Psoas muscle (tissue), 7 donors: ENCODE measurements at regions not wholly inside any gene's neighbourhood (a gene's known extent, or its start where the extent isn't known, plus 50 kb on each side); places are given as distances from the start of the nearest gene placed in this dataset.

ENCODE experiments used
- ATAC-seq, 4 donors: fragments of 200-7000 bp; cut with Tn5 transposase; one replicate each; pipeline ENCODE4 v1.9.1; 2020; ENCODE audit warnings: moderate library complexity in 3 of 4, mild to moderate bottlenecking in 2 of 4
- DNase-seq, 2 donors: peaks; one replicate each; pipeline ENCODE4 v3.0.0-alpha.2; 2020
- H3K27ac ChIP-seq: fragments of 200-600 bp; one replicate; pipeline ENCODE4 v1.8.0; 2022
- H3K27me3 ChIP-seq, 3 donors: fragments of 200-600 bp in 1 of 3; one replicate each; pipeline versions ENCODE4 v1.6.1 to v1.8.0; 2013 to 2022; ENCODE audit warnings: low read length in 2 of 3, mild to moderate bottlenecking in 2 of 3, moderate library complexity in 1 of 3; ENCODE audit not compliant: insufficient read depth in 3 of 3
- H3K36me3 ChIP-seq, 2 donors: fragments of 200-600 bp in 1 of 2; one replicate each; pipeline versions ENCODE4 v1.6.1 to v1.8.0; 2013 to 2022; ENCODE audit warnings: low read depth in 1 of 2, mild to moderate bottlenecking in 1 of 2, moderate library complexity in 1 of 2; ENCODE audit not compliant: insufficient read depth in 1 of 2
- H3K4me1 ChIP-seq: fragments of 200-600 bp; one replicate; pipeline ENCODE4 v1.8.0; 2022
- H3K4me3 ChIP-seq: fragments of 200-600 bp; one replicate; pipeline ENCODE4 v1.8.0; 2022; ENCODE audit warnings: mild to moderate bottlenecking
- H3K9me3 ChIP-seq: fragments of 200-600 bp; one replicate; pipeline ENCODE4 v1.8.0; 2022
- CTCF ChIP-seq: fragments of 200-600 bp; IDR thresholded peaks from one replicate; pipeline ENCODE4 v1.8.0; 2022; ENCODE audit warnings: antibody characterized with exemption
- WGBS, 3 donors: extraction: QIAGEN DNeasy Blood & Tissue Kit; methylation state at CpG; one replicate each; pipeline versions ENCODE4 v1.1.6 to v1.1.7; 2013; 5-methylcytosine and 5-hydroxymethylcytosine counted together
- intact Hi-C, 2 donors: fragments of 100-400 bp; cut with DNase I; formaldehyde crosslinking; loops; one replicate each; pipeline versions ENCODE4 v1.11.0 to v1.14.2; 2022
- donor health status: healthy with polysubstance abuse.
- donor health status: DM: no; HTN: no; CAD: no; lungs with moderate emphysema.
- donor health status: Bipolar disorder and iron deficiency.
- donor health status: healthy.
- donor health status: DM: yes; HTN: yes; CAD: no.
- donor health status: DM: no; HTN: no; CAD: no.
- donor health status: DM: yes; HTN: yes; CAD: no.

GRCh38 chr5:163908253-163908652 lies 402.8 kb downstream of the MAT2B start:
- Histone ChIP-seq H3K4me1 (no peaks in the 10 kb centered on the region), H3K4me3 (no peak overlapping the region), H3K27me3 (no peaks in the 10 kb centered on the region), H3K36me3 (no peaks in the 10 kb centered on the region), H3K9me3 (no peaks in the 10 kb centered on the region), H3K27ac (no peak overlapping the region)
- no peak for TF ChIP-seq CTCF
- intact Hi-C loops = no loop called here
- DNase-seq (no peak), ATAC-seq (no peak)
- WGBS, 3 donors = 70 to 77% (median 71%) methylated on average over 3 of the region's 3 CpGs

GRCh38 chr5:163910226-163910625 lies 404.8 kb downstream of the MAT2B start:
- no peaks in the 10 kb centered on the region for H3K36me3 ChIP-seq
- H3K4me1 ChIP-seq = no peaks in the 10 kb centered on the region
- no peaks in the 10 kb centered on the region for H3K9me3 ChIP-seq
- ATAC-seq = no peak
- intact Hi-C loops = no loop called here
- no peak for TF ChIP-seq CTCF
- 82 to 87% (median 84%) methylated on average over 1 of the region's 1 CpG for WGBS, 3 donors
- DNase-seq = no peak
- H3K27ac ChIP-seq = no peak overlapping the region
- no peaks in the 10 kb centered on the region for H3K27me3 ChIP-seq
- no peak overlapping the region for H3K4me3 ChIP-seq

GRCh38 chr5:163912046-163912445 lies 406.6 kb downstream of the MAT2B start:
- ATAC-seq = no peak
- no peak for TF ChIP-seq CTCF
- H3K27me3 ChIP-seq = no peaks in the 10 kb centered on the region
- no peak overlapping the region for H3K4me3 ChIP-seq
- no peaks in the 10 kb centered on the region for H3K36me3 ChIP-seq
- intact Hi-C loops = no loop called here
- no peaks in the 10 kb centered on the region for H3K9me3 ChIP-seq
- 92 to 95% (median 92%) methylated on average over 4 of the region's 4 CpGs for WGBS, 3 donors
- no peaks in the 10 kb centered on the region for H3K4me1 ChIP-seq
- H3K27ac ChIP-seq = no peak overlapping the region
- no peak for DNase-seq

- Histone ChIP-seq H3K9me3 (no peaks in the 10 kb centered on the region), H3K27me3 (no peaks in the 10 kb centered on the region), H3K4me1 (no peaks in the 10 kb centered on the region), H3K36me3 (no peaks in the 10 kb centered on the region), H3K27ac (no peak overlapping the region), H3K4me3 (no peak overlapping the region)
- intact Hi-C loops = no loop called here
- ATAC-seq = no peak
- DNase-seq = no peak
- 53 to 64% (median 54%) methylated on average over 3 of the region's 3 CpGs for whole genome bisulfite sequencing, 3 donors
- no peak for TF ChIP-seq CTCF
Measured at GRCh38 chr5:163913548-163913947, 408.1 kb downstream of the MAT2B start.

- no peaks in the 10 kb centered on the region for H3K36me3 ChIP-seq
- H3K9me3 ChIP-seq = no peaks in the 10 kb centered on the region
- DNase-seq (no peak), ATAC-seq (no peak)
- no peak overlapping the region for H3K4me3 ChIP-seq
- H3K27me3 ChIP-seq = no peaks in the 10 kb centered on the region
- intact Hi-C loops = no loop called here
- no peak overlapping the region for H3K27ac ChIP-seq
- WGBS, 3 donors = 65 to 77% (median 71%) methylated on average over 5 of the region's 5 CpGs
- TF ChIP-seq CTCF = no peak
- H3K4me1 ChIP-seq = no peaks in the 10 kb centered on the region
Measured at GRCh38 chr5:163914910-163915309, 409.5 kb downstream of the MAT2B start.
